Karpas-422 (cell line): ENCODE measurements at regions not wholly inside any gene's neighbourhood (a gene's known extent, or its start where the extent isn't known, plus 50 kb on each side); places are given as distances from the start of the nearest gene placed in this dataset.

ENCODE experiments used
- DNase-seq: peaks from one replicate; pipeline ENCODE4 v3.0.0-alpha.2; 2015
- H2AFZ ChIP-seq: fragments of 200-600 bp; sonication (generic); 2 replicates; pipeline ENCODE4 v1.6.1; 2014; ENCODE audit warnings: antibody characterized with exemption, low read length, mixed read lengths
- H3K27ac ChIP-seq: fragments of 200-600 bp; sonication (generic); 2 replicates; pipeline ENCODE4 v1.5.1; 2014; ENCODE audit warnings: mild to moderate bottlenecking, low read length, moderate library complexity
- H3K27me3 ChIP-seq: fragments of 200-600 bp; sonication (generic); 2 replicates; pipeline ENCODE4 v1.6.1; 2014; ENCODE audit warnings: low read length, mixed read lengths
- H3K36me3 ChIP-seq: fragments of 200-600 bp; sonication (generic); 2 replicates; pipeline ENCODE4 v1.6.1; 2014; ENCODE audit warnings: low read length, mixed read lengths; ENCODE audit not compliant: insufficient read depth
- H3K4me1 ChIP-seq: fragments of 200-600 bp; sonication (generic); 2 replicates; pipeline ENCODE4 v1.6.1; 2014; ENCODE audit warnings: mild to moderate bottlenecking, low read length, mixed read lengths
- H3K4me2 ChIP-seq: fragments of 200-600 bp; sonication (generic); 2 replicates; pipeline ENCODE4 v1.6.1; 2014; ENCODE audit warnings: low read length, low read depth, mild to moderate bottlenecking; ENCODE audit not compliant: poor library complexity, severe bottlenecking
- H3K4me3 ChIP-seq: fragments of 200-600 bp; sonication (generic); 2 replicates; pipeline ENCODE4 v1.5.1; 2014; ENCODE audit warnings: mild to moderate bottlenecking, antibody characterized with exemption, low read length, mixed read lengths
- H3K79me2 ChIP-seq: fragments of 200-600 bp; sonication (generic); 2 replicates; pipeline ENCODE4 v1.6.1; 2014; ENCODE audit warnings: mild to moderate bottlenecking, low read length, mixed read lengths
- H3K9ac ChIP-seq: fragments of 200-600 bp; sonication (generic); 2 replicates; pipeline ENCODE4 v1.6.0; 2014; ENCODE audit warnings: low read length
- H3K9me2 ChIP-seq: fragments of 200-600 bp; sonication (generic), shearing (Covaris generic); replicated peaks from 2 replicates; pipeline ENCODE4 v1.6.0; 2014; ENCODE audit warnings: mild to moderate bottlenecking, low read length, moderate library complexity; ENCODE audit not compliant: insufficient read depth
- H3K9me3 ChIP-seq: fragments of 300-700, 200-600 bp; sonication (generic); 2 replicates; pipeline ENCODE4 v1.6.1; 2014; ENCODE audit warnings: low read length, mixed read lengths
- H4K20me1 ChIP-seq: fragments of 200-600 bp; sonication (generic); 2 replicates; pipeline ENCODE4 v1.6.1; 2014; ENCODE audit warnings: mild to moderate bottlenecking, antibody characterized with exemption, low read length, low read depth; ENCODE audit not compliant: insufficient read depth

DNA sequence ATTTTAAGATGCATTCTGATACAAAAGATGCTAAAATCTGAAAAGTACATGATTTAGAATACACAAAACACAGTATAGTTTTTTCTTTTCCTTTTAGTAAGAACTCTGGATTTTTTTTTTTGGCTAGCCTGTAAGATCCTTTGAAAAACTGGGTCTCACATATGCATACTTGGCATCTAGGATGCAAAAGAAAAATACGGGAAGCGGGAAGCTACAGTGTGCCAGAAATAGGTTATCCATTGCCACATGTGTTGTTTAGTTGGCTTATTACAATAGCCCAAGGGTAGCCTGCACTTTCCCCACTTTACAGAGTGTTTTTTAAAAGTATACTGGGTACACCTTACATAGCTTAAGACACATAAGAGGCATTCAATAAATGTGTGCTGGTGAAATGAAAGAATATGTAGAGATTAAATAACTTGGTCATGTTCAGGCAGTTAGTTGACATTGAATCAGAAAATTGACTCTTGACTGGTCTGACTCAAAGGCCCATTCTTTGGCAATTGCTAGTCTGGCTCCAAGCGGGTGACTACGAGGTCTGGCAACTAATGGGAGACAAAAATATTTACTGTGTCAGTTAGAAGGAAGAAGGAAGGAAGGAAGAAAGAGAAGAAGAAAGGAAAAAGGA, 286.8 kb upstream of the TRIB2 start:
- no peaks in the 10 kb centered on the region for H3K9me2 ChIP-seq

DNA sequence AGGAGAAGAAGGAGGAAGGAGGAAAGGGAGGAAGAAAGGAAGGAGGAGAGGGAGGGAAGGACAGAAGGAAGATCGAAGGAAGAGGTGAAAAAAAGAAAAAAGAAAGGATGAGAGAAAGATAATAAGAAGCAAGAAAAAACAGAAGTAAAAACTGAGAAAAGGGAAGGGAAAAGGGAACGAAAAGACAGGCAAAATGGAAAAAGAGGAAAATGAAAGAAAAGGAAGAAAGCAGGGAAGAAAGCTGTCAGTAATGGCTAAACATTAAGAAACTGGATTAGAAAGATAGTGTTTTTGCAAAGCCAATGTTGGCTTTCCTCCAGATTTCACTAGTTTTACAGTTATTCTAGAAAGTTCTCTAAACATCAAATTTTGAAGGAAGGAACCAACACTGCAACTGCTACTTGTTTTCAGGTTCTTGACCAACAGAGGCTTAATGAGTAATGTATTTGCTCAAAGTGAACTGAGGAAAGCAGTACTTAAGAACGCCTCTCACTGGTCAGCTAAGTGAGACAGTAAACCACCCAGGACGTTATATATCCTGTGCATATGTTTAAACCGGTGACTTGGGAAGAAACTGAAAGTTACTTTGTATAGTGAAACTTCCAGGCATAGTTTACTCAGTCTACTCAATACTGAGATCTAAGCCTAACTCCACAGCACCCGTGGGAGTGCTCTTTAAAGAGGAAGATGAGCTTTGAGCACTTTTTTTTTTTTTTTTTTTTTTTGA, 286.2 kb upstream of the TRIB2 start:
- H3K4me1 ChIP-seq = peaks cover 1% of the 10 kb centered on the region
- H3K9ac ChIP-seq = no peak overlapping the region
- H4K20me1 ChIP-seq = no peaks in the 10 kb centered on the region
- H2AFZ ChIP-seq = no peak overlapping the region
- no peaks in the 10 kb centered on the region for H3K9me3 ChIP-seq
- no peaks in the 10 kb centered on the region for H3K79me2 ChIP-seq
- no peak overlapping the region for H3K4me2 ChIP-seq
- H3K9me2 ChIP-seq = no peaks in the 10 kb centered on the region
- no peaks in the 10 kb centered on the region for H3K27me3 ChIP-seq
- no peak overlapping the region for H3K4me3 ChIP-seq
- H3K36me3 ChIP-seq = no peaks in the 10 kb centered on the region
- H3K27ac ChIP-seq = no peak overlapping the region
- DNase-seq = no peak

More for the DNA sequence above, 286.8 kb upstream of the TRIB2 start:
- no peaks in the 10 kb centered on the region for H3K27me3 ChIP-seq
- no peak overlapping the region for H3K27ac ChIP-seq
- H3K4me3 ChIP-seq = no peak overlapping the region
- no peak overlapping the region for H3K4me2 ChIP-seq
- H3K4me1 ChIP-seq = no peaks in the 10 kb centered on the region
- no peaks in the 10 kb centered on the region for H4K20me1 ChIP-seq
- H3K9me3 ChIP-seq = no peaks in the 10 kb centered on the region
- no peaks in the 10 kb centered on the region for H3K36me3 ChIP-seq
- no peaks in the 10 kb centered on the region for H3K79me2 ChIP-seq
- H2AFZ ChIP-seq = no peak overlapping the region
- DNase-seq = no peak
- H3K9ac ChIP-seq = no peak overlapping the region

DNA sequence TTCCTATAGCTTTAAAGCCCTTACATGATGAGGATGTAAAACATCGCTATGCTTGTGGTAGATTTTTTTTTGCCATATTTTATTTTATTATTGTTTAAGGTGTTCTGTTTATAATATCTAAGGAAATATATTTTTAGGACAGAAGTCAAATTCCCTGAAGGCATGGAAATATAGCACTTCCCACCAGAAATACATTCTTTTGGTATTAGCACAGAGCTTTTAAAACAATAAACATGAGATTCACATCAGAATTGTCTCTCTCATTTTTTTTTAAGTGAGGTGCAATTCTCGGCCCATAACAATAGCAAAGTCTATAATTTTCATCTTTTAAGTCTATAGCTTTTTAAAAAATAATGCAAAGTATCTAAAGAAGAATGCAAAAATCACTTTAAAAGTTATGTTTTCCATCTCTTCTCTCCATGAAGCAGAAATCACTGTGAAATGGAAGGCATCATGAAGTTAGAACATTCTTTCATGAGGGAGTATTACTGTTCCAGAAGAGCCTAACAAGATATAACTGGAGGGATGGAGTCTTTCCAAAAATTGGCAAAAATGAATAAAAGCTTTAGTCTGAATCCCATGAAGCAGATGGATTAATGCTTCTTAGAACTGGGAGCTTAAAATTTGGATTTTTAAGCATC, 283.6 kb upstream of the TRIB2 start:
- peaks cover 6% of the 10 kb centered on the region for H3K4me1 ChIP-seq
- H3K9ac ChIP-seq = no peak overlapping the region
- H3K9me3 ChIP-seq = no peaks in the 10 kb centered on the region
- no peaks in the 10 kb centered on the region for H3K27me3 ChIP-seq
- no peaks in the 10 kb centered on the region for H3K9me2 ChIP-seq
- DNase-seq = no peak
- no peak overlapping the region for H3K4me2 ChIP-seq
- no peaks in the 10 kb centered on the region for H3K36me3 ChIP-seq
- no peak overlapping the region for H3K27ac ChIP-seq
- no peaks in the 10 kb centered on the region for H3K79me2 ChIP-seq
- no peak overlapping the region for H3K4me3 ChIP-seq
- H4K20me1 ChIP-seq = no peaks in the 10 kb centered on the region
- no peak overlapping the region for H2AFZ ChIP-seq

DNA sequence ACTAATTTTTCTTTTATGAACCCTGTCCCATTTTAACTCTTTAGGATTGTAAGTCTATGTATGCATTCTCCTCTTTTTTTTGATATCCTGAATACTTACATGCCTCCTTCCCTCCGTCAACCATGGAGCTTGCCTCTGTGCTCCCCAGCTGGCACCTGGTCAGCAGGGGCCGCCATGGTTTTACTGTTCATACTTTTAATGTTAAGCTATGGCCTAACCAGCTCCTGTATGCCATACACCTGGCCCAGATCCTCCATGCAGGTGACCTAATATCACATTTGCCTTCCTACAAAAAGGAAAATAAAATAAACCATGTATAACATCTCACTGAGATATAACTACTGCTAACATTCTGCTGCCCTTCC, 283.1 kb upstream of the TRIB2 start:
- Histone ChIP-seq H2AFZ (no peak overlapping the region), H3K36me3 (no peaks in the 10 kb centered on the region), H3K9me2 (no peaks in the 10 kb centered on the region), H3K27ac (no peak overlapping the region), H3K79me2 (no peaks in the 10 kb centered on the region), H3K4me3 (no peak overlapping the region), H3K4me1 (peaks cover 6% of the 10 kb centered on the region), H3K4me2 (no peak overlapping the region), H4K20me1 (no peaks in the 10 kb centered on the region), H3K27me3 (no peaks in the 10 kb centered on the region), H3K9me3 (no peaks in the 10 kb centered on the region), H3K9ac (no peak overlapping the region)
- DNase-seq = no peak

DNA sequence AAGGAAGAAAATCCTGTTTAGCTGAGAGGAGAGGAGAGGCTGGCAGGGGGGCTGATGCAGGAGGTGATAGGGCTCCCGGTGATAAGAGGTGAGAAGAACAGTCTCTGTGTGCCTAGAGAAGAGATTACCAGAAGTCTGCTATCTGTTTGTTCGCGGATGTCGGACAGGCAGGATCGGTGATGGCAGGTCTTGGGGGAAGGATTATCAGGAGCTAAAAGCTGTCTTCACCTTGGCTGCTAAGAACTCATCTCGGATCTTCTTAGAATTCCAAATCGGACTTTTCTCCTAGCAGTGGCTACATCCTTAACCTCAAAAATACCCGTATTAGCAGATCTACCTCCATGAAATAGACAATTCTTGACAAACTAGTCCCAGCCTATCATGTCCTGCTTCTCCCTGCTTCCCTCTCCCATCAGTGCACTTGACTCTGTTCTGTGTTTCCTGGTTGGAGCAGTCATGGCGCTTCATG, 282.1 kb upstream of the TRIB2 start:
- no peak for DNase-seq
- Histone ChIP-seq H2AFZ (no peak overlapping the region), H3K9ac (no peak overlapping the region), H3K4me1 (peaks cover 6% of the 10 kb centered on the region), H4K20me1 (no peaks in the 10 kb centered on the region), H3K27ac (no peak overlapping the region), H3K36me3 (no peaks in the 10 kb centered on the region), H3K27me3 (no peaks in the 10 kb centered on the region), H3K79me2 (no peaks in the 10 kb centered on the region), H3K4me3 (no peak overlapping the region), H3K9me2 (no peaks in the 10 kb centered on the region), H3K9me3 (no peaks in the 10 kb centered on the region), H3K4me2 (no peak overlapping the region)

DNA sequence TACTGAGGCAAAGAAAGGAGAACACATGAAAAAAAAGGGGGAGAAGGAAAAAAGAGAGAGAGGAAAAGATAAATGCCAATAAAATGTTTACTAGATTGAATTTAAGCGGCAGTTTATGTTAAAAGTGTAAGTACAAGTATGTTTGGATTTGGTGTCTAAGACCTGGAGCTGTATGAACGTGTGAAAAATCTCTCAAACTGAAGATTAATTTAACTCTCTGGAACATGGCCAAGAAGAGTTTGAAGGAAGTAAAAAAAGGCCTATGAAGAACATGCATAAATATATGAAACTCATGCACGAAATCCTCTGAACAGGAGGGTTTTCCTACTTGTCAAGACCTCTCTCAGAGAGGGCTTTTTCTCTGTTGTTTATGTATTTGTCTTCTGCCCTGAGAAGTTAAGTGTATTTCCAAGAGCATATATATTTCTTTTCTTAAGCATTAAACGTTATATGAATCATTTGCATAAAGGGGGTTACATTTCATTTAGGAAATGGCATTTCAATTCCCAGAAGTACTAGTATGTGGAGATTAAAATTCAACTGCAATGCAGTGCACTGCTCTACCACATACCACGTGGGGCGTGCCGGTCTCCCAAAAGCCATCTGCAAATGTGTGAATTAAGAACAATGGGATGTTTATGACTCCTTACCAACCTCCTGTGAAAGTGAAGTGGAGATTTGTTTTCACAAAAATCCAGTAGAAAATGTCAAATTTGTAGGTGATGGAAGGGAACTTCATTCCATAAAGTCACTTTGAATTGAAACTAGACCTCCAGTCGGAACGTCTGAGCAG, 281.1 kb upstream of the TRIB2 start:
- no peaks in the 10 kb centered on the region for H3K9me3 ChIP-seq
- H3K9me2 ChIP-seq = no peaks in the 10 kb centered on the region
- H3K4me2 ChIP-seq = no peak overlapping the region
- H3K36me3 ChIP-seq = no peaks in the 10 kb centered on the region
- H4K20me1 ChIP-seq = no peaks in the 10 kb centered on the region
- no peaks in the 10 kb centered on the region for H3K79me2 ChIP-seq
- H2AFZ ChIP-seq = no peak overlapping the region
- no peak overlapping the region for H3K4me3 ChIP-seq
- DNase-seq = no peak
- no peak overlapping the region for H3K9ac ChIP-seq
- peaks cover 6% of the 10 kb centered on the region for H3K4me1 ChIP-seq
- H3K27ac ChIP-seq = no peak overlapping the region
- no peaks in the 10 kb centered on the region for H3K27me3 ChIP-seq

DNA sequence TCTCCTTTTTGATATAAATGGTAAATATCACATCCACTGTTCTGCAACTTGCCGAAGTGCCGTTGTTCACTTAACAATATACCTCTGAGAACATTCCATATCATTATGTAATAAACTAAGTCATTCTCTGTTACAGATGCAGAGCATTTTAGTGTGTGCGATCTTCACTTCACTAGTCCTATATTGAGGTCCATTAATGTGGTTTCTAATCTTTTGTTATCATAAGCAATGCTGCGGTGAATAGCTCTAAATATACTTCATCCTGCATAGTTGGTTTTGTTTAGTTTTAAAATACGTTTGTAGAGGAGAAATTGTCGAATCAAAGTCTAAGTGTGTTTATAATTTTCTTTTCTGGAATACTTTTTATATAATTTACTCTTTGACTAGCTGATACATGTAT, 280.3 kb upstream of the TRIB2 start:
- no peak overlapping the region for H3K9ac ChIP-seq
- H3K27ac ChIP-seq = no peak overlapping the region
- H3K9me3 ChIP-seq = no peaks in the 10 kb centered on the region
- H3K4me3 ChIP-seq = no peak overlapping the region
- DNase-seq = no peak
- H2AFZ ChIP-seq = no peak overlapping the region
- H3K4me1 ChIP-seq = peaks cover 6% of the 10 kb centered on the region
- no peaks in the 10 kb centered on the region for H3K79me2 ChIP-seq
- H3K36me3 ChIP-seq = no peaks in the 10 kb centered on the region
- no peaks in the 10 kb centered on the region for H3K27me3 ChIP-seq
- no peaks in the 10 kb centered on the region for H3K9me2 ChIP-seq
- H4K20me1 ChIP-seq = no peaks in the 10 kb centered on the region
- no peak overlapping the region for H3K4me2 ChIP-seq
